SK-N-SH (cell line): ENCODE measurements at regions not wholly inside any gene's neighbourhood (a gene's known extent, or its start where the extent isn't known, plus 50 kb on each side); places are given as distances from the start of the nearest gene placed in this dataset.

Experiments
- CTCF ChIA-PET: fragments of 300-600, 350-600 bp; formaldehyde crosslinking; extraction: SDS; loops from one replicate; lab custom pipeline; 2021; lab: Yijun Ruan, JAX
- POLR2A ChIA-PET: fragments of 350-600 bp; sonication (Branson Sonifier 250); formaldehyde crosslinking; extraction: SDS; loops from one replicate; lab custom pipeline; 2020; ENCODE audit warnings: antibody characterized with exemption, inconsistent platforms; lab: Yijun Ruan, JAX
- DNase-seq: peaks from one replicate; pipeline ENCODE4 v3.0.0; 2012
- H2AFZ ChIP-seq: fragments of 200-600 bp; sonication (generic); 2 replicates; pipeline ENCODE4 v1.8.1; 2016; ENCODE audit warnings: antibody characterized with exemption, mild to moderate bottlenecking, low read depth
- H3F3A ChIP-seq: fragments of 200-600 bp; sonication (generic); replicated peaks from 2 replicates; pipeline ENCODE3; 2016; ENCODE audit warnings: antibody characterized with exemption, mild to moderate bottlenecking; ENCODE audit not compliant: insufficient read depth
- H3K27ac ChIP-seq, 2 experiments: fragments of 200-500 bp in 1 of 2; fragments of 200-600 bp in 1 of 2; sonication (Bioruptor generic) in 1 of 2; sonication (generic), shearing (Covaris generic) in 1 of 2; 2 replicates each; pipeline versions ENCODE4 v1.5.1 to v1.6.1; 2014 to 2016; ENCODE audit warnings: low read depth in 2 of 2, inconsistent platforms in 1 of 2, low read length in 1 of 2, mild to moderate bottlenecking in 1 of 2, mixed read lengths in 1 of 2
- H3K27me3 ChIP-seq: fragments of 200-600 bp; sonication (generic), shearing (Covaris generic); 2 replicates; pipeline ENCODE4 v1.6.1; 2016; ENCODE audit warnings: mixed run types; ENCODE audit not compliant: insufficient read depth
- H3K36me3 ChIP-seq, 2 experiments: fragments of 200-500 bp in 1 of 2; fragments of 200-600 bp in 1 of 2; sonication (Bioruptor generic) in 1 of 2; sonication (generic) in 1 of 2; replicated peaks in 1 of 2; 2 replicates each; pipeline versions ENCODE3 to v1.5.1; 2014 to 2016; ENCODE audit warnings: low read length in 1 of 2, mild to moderate bottlenecking in 1 of 2; ENCODE audit not compliant: insufficient read depth in 2 of 2, control insufficient read depth in 1 of 2
- H3K4me1 ChIP-seq, 2 experiments: fragments of 200-500 bp in 1 of 2; fragments of 200-600 bp in 1 of 2; sonication (Bioruptor generic) in 1 of 2; sonication (generic), shearing (Covaris generic) in 1 of 2; 2 replicates each; pipeline versions ENCODE4 v1.5.1 to v1.6.1; 2014 to 2016; ENCODE audit warnings: low read depth in 1 of 2, low read length in 1 of 2, mixed run types in 1 of 2; ENCODE audit not compliant: insufficient read depth in 2 of 2, control insufficient read depth in 1 of 2
- H3K4me2 ChIP-seq: fragments of 200-600 bp; sonication (generic), shearing (Covaris generic); 2 replicates; pipeline ENCODE4 v1.6.1; 2017; ENCODE audit warnings: mixed run types
- H3K4me3 ChIP-seq, 2 experiments: fragments of 200-500 bp in 1 of 2; fragments of 200-600 bp in 1 of 2; sonication (Bioruptor generic) in 1 of 2; sonication (generic), shearing (Covaris generic) in 1 of 2; 2 replicates each; pipeline versions ENCODE4 v1.5.1 to v1.8.1; 2014 to 2016; ENCODE audit warnings: low read depth in 2 of 2, inconsistent platforms in 1 of 2, low read length in 1 of 2, mild to moderate bottlenecking in 1 of 2, mixed read lengths in 1 of 2, moderate library complexity in 1 of 2
- H3K79me2 ChIP-seq: fragments of 200-600 bp; sonication (generic); 2 replicates; pipeline ENCODE4 v1.8.1; 2017; ENCODE audit warnings: mild to moderate bottlenecking; ENCODE audit not compliant: insufficient read depth
- H3K9ac ChIP-seq: fragments of 200-600 bp; sonication (generic); 2 replicates; pipeline ENCODE4 v1.6.1; 2017; ENCODE audit warnings: mixed run types
- H3K9me2 ChIP-seq: fragments of 200-600 bp; sonication (generic); 2 replicates; pipeline ENCODE4 v1.6.1; 2017; ENCODE audit warnings: mixed run types
- H3K9me3 ChIP-seq: fragments of 200-600 bp; sonication (generic); 2 replicates; pipeline ENCODE4 v1.6.1; 2017; ENCODE audit warnings: mixed run types, mild to moderate bottlenecking, moderate library complexity
- H4K20me1 ChIP-seq: fragments of 200-600 bp; sonication (generic); 2 replicates; pipeline ENCODE4 v1.6.1; 2017; ENCODE audit warnings: mild to moderate bottlenecking, mixed run types; ENCODE audit not compliant: insufficient read depth
- CHD2 ChIP-seq: fragments of 150-350 bp; IDR thresholded peaks from 2 replicates; pipeline ENCODE4 v1.6.1; 2018; ENCODE audit warnings: low read length; ENCODE audit not compliant: partially characterized antibody
- EZH2phosphoT487 ChIP-seq: fragments of 200-600 bp; sonication (generic); IDR thresholded peaks from 2 replicates; pipeline ENCODE4 v1.6.1; 2017; ENCODE audit warnings: low read depth, mixed run types, mild to moderate bottlenecking, antibody characterized with exemption, moderate library complexity, borderline replicate concordance
- FOXM1 ChIP-seq: IDR thresholded peaks from 2 replicates; pipeline ENCODE4 v1.4.0; 2012; ENCODE audit warnings: low read depth, mild to moderate bottlenecking
- GATA2 ChIP-seq: sonication (generic); formaldehyde crosslinking; IDR thresholded peaks from 2 replicates; pipeline ENCODE4 v1.5.0; 2020; ENCODE audit warnings: mild to moderate bottlenecking, missing genetic modification reagents
- JUND ChIP-seq: IDR thresholded peaks from 2 replicates; pipeline ENCODE4 v1.4.0; 2012
- MEF2A ChIP-seq: IDR thresholded peaks from 2 replicates; pipeline ENCODE4 v1.4.0; 2012; ENCODE audit warnings: low read depth, borderline replicate concordance
- NFIC ChIP-seq: IDR thresholded peaks from 2 replicates; pipeline ENCODE4 v1.4.0; 2012; ENCODE audit warnings: borderline replicate concordance
- PBX3 ChIP-seq: IDR thresholded peaks from 2 replicates; pipeline ENCODE4; 2012
- POLR2AphosphoS5 ChIP-seq: IDR thresholded peaks from 2 replicates; pipeline ENCODE4 v1.6.1; 2012; ENCODE audit warnings: low read depth, low read length
- RAD21 ChIP-seq: IDR thresholded peaks from 2 replicates; pipeline ENCODE4 v1.6.1; 2012; ENCODE audit warnings: mild to moderate bottlenecking, low read length
- RCOR1 ChIP-seq: fragments of 150-350 bp; IDR thresholded peaks from 2 replicates; pipeline ENCODE4 v1.6.1; 2017; ENCODE audit warnings: antibody characterized with exemption, low read length
- RXRA ChIP-seq: IDR thresholded peaks from 2 replicates; pipeline ENCODE4 v1.4.0; 2012; ENCODE audit warnings: low read depth, mild to moderate bottlenecking, borderline replicate concordance
- SIN3A ChIP-seq: IDR thresholded peaks from 2 replicates; pipeline ENCODE4 v1.6.1; 2012; ENCODE audit warnings: low read depth, mild to moderate bottlenecking, low read length, moderate library complexity, borderline replicate concordance
- SMC3 ChIP-seq: IDR thresholded peaks from 2 replicates; pipeline ENCODE4 v1.6.1; 2012; ENCODE audit warnings: low read depth, low read length, improper control_type of control experiment
- YY1 ChIP-seq: IDR thresholded peaks from 2 replicates; pipeline ENCODE4 v1.4.0; 2012; ENCODE audit warnings: low read depth, mild to moderate bottlenecking
- TF ChIP-seq, protein P1 (sequence below): IDR thresholded peaks from 2 replicates; pipeline ENCODE4 v1.6.1; 2012; ENCODE audit warnings: mild to moderate bottlenecking, low read depth, low read length, moderate library complexity
- TF ChIP-seq, protein P2 (sequence below): fragments of 150-350 bp; IDR thresholded peaks from 2 replicates; pipeline ENCODE4 v1.6.1; 2017; ENCODE audit warnings: antibody characterized with exemption, low read length, low read depth, borderline replicate concordance

- H3K4me1 ChIP-seq = no peaks in the 10 kb centered on the region
- no peaks in the 10 kb centered on the region for H3F3A ChIP-seq
- H3K9me3 ChIP-seq = no peaks in the 10 kb centered on the region
- H2AFZ ChIP-seq = no peak overlapping the region
- H3K4me3 ChIP-seq = no peak overlapping the region
- CTCF ChIA-PET = interaction anchor here (0.7 kb wide), 1 partner anchor 22 kb away, joined by 4 read pairs; no protein-coding TSS in a partner anchor
- no peaks in the 10 kb centered on the region for H3K9me2 ChIP-seq
- no peaks in the 10 kb centered on the region for H3K79me2 ChIP-seq
- no peaks in the 10 kb centered on the region for H4K20me1 ChIP-seq
- POLR2A ChIA-PET = no interaction called here
- H3K27me3 ChIP-seq = no peaks in the 10 kb centered on the region
- no peaks in the 10 kb centered on the region for H3K36me3 ChIP-seq
- DNase-seq = no peak
- H3K9ac ChIP-seq = no peak overlapping the region
- no peak overlapping the region for H3K27ac ChIP-seq
- TF ChIP-seq YY1 (no peak), MEF2A (no peak), GATA2 (no peak), JUND (no peak), SIN3A (no peak), RAD21 (no peak), POLR2AphosphoS5 (no peak), RCOR1 (no peak), SMC3 (no peak), RXRA (no peak), NFIC (no peak), PBX3 (no peak), FOXM1 (no peak), EZH2phosphoT487 (no peak), CHD2 (no peak)
- TF ChIP-seq, protein P1, sequence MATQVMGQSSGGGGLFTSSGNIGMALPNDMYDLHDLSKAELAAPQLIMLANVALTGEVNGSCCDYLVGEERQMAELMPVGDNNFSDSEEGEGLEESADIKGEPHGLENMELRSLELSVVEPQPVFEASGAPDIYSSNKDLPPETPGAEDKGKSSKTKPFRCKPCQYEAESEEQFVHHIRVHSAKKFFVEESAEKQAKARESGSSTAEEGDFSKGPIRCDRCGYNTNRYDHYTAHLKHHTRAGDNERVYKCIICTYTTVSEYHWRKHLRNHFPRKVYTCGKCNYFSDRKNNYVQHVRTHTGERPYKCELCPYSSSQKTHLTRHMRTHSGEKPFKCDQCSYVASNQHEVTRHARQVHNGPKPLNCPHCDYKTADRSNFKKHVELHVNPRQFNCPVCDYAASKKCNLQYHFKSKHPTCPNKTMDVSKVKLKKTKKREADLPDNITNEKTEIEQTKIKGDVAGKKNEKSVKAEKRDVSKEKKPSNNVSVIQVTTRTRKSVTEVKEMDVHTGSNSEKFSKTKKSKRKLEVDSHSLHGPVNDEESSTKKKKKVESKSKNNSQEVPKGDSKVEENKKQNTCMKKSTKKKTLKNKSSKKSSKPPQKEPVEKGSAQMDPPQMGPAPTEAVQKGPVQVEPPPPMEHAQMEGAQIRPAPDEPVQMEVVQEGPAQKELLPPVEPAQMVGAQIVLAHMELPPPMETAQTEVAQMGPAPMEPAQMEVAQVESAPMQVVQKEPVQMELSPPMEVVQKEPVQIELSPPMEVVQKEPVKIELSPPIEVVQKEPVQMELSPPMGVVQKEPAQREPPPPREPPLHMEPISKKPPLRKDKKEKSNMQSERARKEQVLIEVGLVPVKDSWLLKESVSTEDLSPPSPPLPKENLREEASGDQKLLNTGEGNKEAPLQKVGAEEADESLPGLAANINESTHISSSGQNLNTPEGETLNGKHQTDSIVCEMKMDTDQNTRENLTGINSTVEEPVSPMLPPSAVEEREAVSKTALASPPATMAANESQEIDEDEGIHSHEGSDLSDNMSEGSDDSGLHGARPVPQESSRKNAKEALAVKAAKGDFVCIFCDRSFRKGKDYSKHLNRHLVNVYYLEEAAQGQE = no peak
- TF ChIP-seq, protein P2, sequence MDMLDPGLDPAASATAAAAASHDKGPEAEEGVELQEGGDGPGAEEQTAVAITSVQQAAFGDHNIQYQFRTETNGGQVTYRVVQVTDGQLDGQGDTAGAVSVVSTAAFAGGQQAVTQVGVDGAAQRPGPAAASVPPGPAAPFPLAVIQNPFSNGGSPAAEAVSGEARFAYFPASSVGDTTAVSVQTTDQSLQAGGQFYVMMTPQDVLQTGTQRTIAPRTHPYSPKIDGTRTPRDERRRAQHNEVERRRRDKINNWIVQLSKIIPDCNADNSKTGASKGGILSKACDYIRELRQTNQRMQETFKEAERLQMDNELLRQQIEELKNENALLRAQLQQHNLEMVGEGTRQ = no peak
- H3K4me2 ChIP-seq = no peak overlapping the region
Observed at GRCh38 chr3:6719999-6720398, 140.9 kb upstream of the GRM7 start.
